Omental fat pad (tissue), 3 donors: ENCODE measurements at regions not wholly inside any gene's neighbourhood (a gene's known extent, or its start where the extent isn't known, plus 50 kb on each side); places are given as distances from the start of the nearest gene placed in this dataset.

Experiments
- ATAC-seq: fragments of 150-250 bp; one replicate; pipeline ENCODE4 v1.9.1; 2016; ENCODE audit warnings: mild to moderate bottlenecking, moderate library complexity; ENCODE audit not compliant: low FRiP score
- DNase-seq: peaks from one replicate; pipeline ENCODE4 v3.0.0-alpha.2; 2019; ENCODE audit warnings: low spot score
- CTCF ChIP-seq, 3 donors: fragments of 450-650 bp; IDR thresholded peaks; one replicate each; pipeline ENCODE4 v1.5.1; 2016 to 2017; ENCODE audit warnings: antibody characterized with exemption in 3 of 3, mild to moderate bottlenecking in 3 of 3, moderate library complexity in 2 of 3

GRCh38 chr7:340979-341694, 51.2 kb downstream of the FOXL3 start:
- DNase-seq (no peak), ATAC-seq (no peak)
- no peak for TF ChIP-seq CTCF (IDR thresholded peaks at IDR 0.05)

- no peak for ATAC-seq
- no peak for DNase-seq
- TF ChIP-seq CTCF (IDR thresholded peaks at IDR 0.05) = no peak
These were observed 52.1 kb downstream of the FOXL3 start for GRCh38 chr7:341841-342638.

GRCh38 chr7:342681-343216, 52.8 kb downstream of the FOXL3 start:
- DNase-seq (no peak), ATAC-seq (no peak)
- TF ChIP-seq CTCF (IDR thresholded peaks at IDR 0.05) = no peak

GRCh38 chr7:343227-343822, 53.4 kb downstream of the FOXL3 start:
- DNase-seq = no peak
- TF ChIP-seq CTCF (IDR thresholded peaks at IDR 0.05) = no peak
- ATAC-seq = no peak

GRCh38 chr7:343864-344607, 54.1 kb downstream of the FOXL3 start:
- no peak for TF ChIP-seq CTCF (IDR thresholded peaks at IDR 0.05)
- no peak for ATAC-seq
- DNase-seq = no peak

GRCh38 chr7:344608-344994, 54.6 kb downstream of the FOXL3 start:
- ATAC-seq = no peak
- TF ChIP-seq CTCF (IDR thresholded peaks at IDR 0.05) = no peak
- no peak for DNase-seq
